Stimulated activated CD8-positive, alpha-beta memory T cell treated with anti-CD3 and anti-CD28 coated beads, Interleukin-2, amount 100 ng/mL, for 1 hour (primary cell): ENCODE measurements at regions not wholly inside any gene's neighbourhood (a gene's known extent, or its start where the extent isn't known, plus 50 kb on each side); places are given as distances from the start of the nearest gene placed in this dataset.
"Not testable (repeated sequence)": the region's sequence is repeated elsewhere in the genome, so short reads cannot be mapped to it uniquely, and the experiment has no call there.

Experiments
- DNase-seq, 2 donors: peaks; one replicate each; pipeline ENCODE4 v3.0.0-alpha.2; 2020; ENCODE audit warnings: low read depth in 2 of 2

- DNase-seq, result no peak
These were observed 155.0 kb downstream of the CYSLTR2 start for GRCh38 chr13:48808683-48809082.

GRCh38 chr13:48810013-48810412 lies 156.3 kb downstream of the CYSLTR2 start:
- DNase-seq, result no peak

DNA sequence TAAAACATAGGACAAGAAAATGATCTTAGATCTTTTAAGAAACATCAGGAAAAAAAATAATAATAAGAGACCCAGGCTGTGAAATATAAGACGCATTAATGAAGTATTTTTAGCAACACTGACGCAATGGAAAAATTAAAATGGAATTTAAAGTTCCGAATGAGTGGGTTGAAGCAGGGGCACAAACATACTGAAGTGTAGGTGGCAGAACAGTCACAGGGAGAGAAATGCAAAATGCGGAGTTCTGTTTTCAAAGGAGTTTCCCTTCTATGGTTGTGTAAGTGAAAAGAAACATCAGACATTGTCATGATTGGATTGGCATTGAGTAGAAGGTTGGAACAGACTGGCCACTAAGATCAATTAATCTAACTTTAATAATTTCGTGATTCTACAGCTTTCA lies 159.8 kb downstream of the CYSLTR2 start:
- DNase-seq, result no peak

DNA sequence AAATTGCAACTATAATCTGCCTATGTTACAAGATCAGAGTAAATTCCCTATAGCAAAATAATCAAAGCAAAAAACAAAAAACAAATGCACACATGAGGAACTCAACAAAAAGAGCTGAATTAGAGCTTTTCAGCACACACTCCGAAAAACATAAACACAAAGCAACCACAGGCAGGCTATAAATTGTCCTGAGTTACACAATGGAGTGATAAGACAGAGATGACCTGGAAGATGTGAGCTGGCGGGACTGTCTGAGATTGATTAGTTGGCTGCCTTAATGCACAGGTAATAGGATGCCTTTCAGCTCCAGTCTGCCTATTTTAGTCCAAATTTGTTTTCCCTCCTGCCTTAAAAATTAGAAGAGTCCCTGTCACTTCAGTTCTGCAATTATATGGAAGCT lies 159.0 kb upstream of the FNDC3A start:
- DNase-seq, result no peak

DNA sequence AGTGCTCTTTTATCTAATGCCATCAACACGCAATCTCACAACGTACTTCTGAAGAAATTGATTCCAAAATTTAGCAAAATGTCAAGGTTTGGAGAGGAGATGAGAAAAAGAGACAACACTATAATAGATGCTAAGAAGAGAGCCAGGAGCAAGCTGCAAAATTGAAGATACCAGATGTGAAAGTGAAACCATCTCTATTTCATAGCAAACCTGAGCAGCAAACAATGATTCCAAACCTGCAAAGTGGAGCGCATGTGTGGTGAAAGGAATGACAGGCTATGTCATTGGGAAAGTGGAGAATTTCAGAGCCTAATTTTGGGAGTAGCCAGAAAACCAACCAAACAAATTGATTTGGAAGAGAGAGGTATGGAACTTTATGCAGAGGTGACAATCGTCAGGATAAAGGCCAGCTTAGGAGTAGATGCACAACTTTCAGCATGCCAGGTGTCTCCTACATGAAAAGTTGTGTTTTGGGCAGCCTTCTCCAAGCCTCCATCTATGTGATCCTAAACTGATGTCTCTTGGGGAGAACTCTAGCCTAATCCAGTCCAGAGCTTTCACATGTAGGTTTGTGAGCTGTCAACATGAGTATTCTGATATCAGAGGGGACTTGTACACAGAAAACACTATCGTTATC lies 158.4 kb upstream of the FNDC3A start:
- no peak for DNase-seq

- no peak for DNase-seq
These were observed 157.0 kb upstream of the FNDC3A start for GRCh38 chr13:48818495-48819356.

- DNase-seq, result no peak
These were observed 156.3 kb upstream of the FNDC3A start for GRCh38 chr13:48819376-48819775.

GRCh38 chr13:48819899-48820298 lies 155.8 kb upstream of the FNDC3A start:
- DNase-seq, result no peak

GRCh38 chr13:48823526-48823925 lies 152.2 kb upstream of the FNDC3A start:
- not testable (repeated sequence) for DNase-seq

DNA sequence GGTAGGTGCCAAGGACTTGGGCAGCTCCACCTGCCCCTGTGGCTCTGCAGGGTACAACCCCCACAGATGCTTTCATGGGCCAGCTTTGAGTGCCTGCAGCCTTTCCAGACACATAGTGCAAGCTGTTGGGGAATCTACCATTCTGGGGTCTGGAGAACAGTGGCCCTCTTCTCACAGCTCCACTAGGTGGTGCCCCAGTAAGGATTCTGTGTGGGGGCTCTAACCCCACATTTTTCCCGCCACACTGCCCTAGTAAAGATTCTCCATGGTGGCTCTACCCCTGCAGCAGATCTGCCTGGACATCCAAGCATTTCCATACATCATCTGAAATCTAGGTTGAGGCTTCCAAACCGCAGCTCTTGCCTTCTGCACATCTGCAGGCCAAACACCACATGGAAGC lies 149.7 kb upstream of the FNDC3A start:
- no peak for DNase-seq

- not testable (repeated sequence) for DNase-seq
These were observed 148.7 kb upstream of the FNDC3A start for GRCh38 chr13:48826922-48827454.

- DNase-seq, result no peak
These were observed 148.0 kb upstream of the FNDC3A start for GRCh38 chr13:48827709-48828108.

DNA sequence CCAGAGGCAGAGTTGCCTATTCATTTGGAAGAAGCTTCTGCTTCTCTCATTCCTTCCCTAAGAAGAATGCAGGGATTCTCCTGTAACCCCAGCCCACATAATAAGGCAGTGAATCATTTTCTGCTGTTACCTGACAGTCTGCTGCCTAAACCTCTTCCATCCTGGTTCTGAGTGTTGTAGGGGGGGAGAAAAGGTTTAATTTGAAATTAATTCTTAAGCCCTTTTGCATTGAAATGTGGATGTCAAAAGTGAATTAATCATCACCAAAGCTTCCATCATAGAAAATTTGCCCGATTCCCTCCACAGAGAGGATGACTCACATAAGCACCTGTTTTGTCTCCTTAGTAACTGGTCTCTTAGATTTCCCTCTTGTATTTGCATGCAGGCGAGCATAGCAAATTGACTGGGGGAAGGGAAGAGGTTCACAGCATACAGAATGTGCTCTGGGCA lies 146.7 kb upstream of the FNDC3A start:
- no peak for DNase-seq

DNA sequence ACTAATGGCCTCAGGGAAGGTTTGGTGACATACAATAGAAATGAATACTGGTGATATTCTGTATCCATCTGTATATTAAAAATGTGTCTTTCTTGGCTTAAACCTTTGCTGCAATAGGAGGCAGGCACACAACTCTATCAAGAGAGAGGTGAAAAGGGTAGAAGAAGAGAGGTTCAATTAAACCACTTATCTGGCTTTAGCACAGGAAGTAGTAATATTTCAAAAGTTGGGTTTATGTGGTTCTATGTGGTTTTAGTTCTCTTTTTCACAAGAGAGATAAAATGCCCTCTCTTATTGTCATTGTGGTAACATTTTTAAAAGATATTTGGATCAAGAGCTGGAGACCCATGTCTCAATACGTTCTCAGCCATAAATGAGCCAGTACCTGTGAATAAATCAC lies 146.2 kb upstream of the FNDC3A start:
- no peak for DNase-seq

DNA sequence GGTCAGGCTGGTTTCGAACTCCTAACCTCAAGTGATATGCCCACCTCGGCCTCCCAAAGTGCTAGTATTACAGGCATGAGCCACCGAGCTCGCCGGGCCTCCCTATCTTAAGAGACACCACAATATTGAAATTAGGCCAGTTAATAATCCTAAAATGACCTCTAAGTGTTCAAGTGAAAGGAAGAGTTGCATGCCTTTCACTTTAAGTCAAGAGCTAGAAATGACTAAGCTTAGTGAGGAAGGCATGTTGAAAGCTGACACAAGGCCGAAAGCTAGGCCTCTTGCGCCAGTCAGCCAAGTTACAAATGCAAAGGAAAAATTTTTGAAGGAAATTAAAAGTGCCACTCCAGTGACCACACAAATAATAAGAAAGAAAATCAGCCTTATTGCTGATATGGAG lies 144.5 kb upstream of the FNDC3A start:
- no peak for DNase-seq

DNA sequence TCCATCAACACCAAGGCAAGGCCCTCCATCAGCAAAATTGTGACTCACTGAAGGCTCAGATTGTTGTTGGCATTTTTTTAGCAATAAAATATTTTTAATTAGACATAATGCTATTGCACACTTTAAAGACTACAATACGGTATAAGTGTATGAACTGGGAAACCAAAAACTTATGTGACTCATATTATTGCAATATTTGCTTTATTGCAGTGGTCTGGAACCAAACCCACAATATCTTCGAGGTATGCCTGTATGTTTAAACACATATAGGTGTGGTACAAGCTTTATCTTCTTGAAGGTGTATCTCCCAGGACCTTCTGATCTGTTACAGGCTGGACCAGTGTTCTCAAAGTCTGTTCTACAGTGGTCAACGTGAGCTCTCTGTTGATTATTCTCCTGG lies 142.3 kb upstream of the FNDC3A start:
- no peak for DNase-seq

- not testable (repeated sequence) for DNase-seq
These were observed 140.4 kb upstream of the FNDC3A start for GRCh38 chr13:48835326-48835725.

- no peak for DNase-seq
These were observed 137.3 kb upstream of the FNDC3A start for GRCh38 chr13:48838193-48838973.

GRCh38 chr13:48839171-48839570 lies 136.5 kb upstream of the FNDC3A start:
- no peak for DNase-seq

GRCh38 chr13:48840366-48840765 lies 135.3 kb upstream of the FNDC3A start:
- DNase-seq, result no peak

DNA sequence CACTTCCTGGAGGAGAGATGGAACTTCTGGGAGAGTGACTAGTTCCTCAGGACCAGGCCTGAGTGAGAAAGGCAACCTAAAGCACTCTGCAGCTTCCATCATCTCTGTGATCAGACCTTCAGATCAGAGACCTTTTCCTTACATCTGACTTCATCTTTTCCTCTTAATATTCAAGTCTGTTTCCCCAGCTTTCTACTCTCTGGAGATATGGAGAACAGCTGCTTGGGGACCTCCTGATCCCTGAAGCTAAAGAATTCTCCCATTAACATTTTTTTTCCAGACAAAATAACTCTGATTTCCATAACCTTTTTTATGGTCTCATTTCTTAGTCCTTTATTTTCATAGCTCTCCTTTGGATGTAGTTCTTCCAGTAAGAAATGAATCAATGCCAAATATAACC lies 133.4 kb upstream of the FNDC3A start:
- DNase-seq, result no peak
